GM04503 (cell line): ENCODE measurements at regions not wholly inside any gene's neighbourhood (a gene's known extent, or its start where the extent isn't known, plus 50 kb on each side); places are given as distances from the start of the nearest gene placed in this dataset.
"Not testable (repeated sequence)": the region's sequence is repeated elsewhere in the genome, so short reads cannot be mapped to it uniquely, and the experiment has no call there.

Experiments used
- DNase-seq: peaks from one replicate; pipeline ENCODE4 v3.0.0-alpha.2; 2012; ENCODE audit warnings: low read depth

- no peak for DNase-seq
Measured at GRCh38 chr16:61432421-61432820, 603.8 kb downstream of the CDH8 start.

GRCh38 chr16:61421111-61421510 is 615.1 kb downstream of the CDH8 start:
- DNase-seq: no peak

- DNase-seq: no peak
Measured at GRCh38 chr16:61419791-61420190, 616.4 kb downstream of the CDH8 start.

- DNase-seq: not testable (repeated sequence)
Measured at GRCh38 chr16:61418802-61419201, 617.4 kb downstream of the CDH8 start.

GRCh38 chr16:61415126-61415525 is 621.1 kb downstream of the CDH8 start:
- DNase-seq: no peak

- DNase-seq: no peak
Measured at GRCh38 chr16:61413021-61413420, 623.2 kb downstream of the CDH8 start.

GRCh38 chr16:61412562-61412961 is 623.7 kb downstream of the CDH8 start:
- no peak for DNase-seq

- DNase-seq: no peak
Measured at GRCh38 chr16:61409604-61410003, 626.6 kb downstream of the CDH8 start.

- no peak for DNase-seq
Measured at GRCh38 chr16:61403386-61403785, 632.9 kb downstream of the CDH8 start.

GRCh38 chr16:61391896-61392295 is 644.3 kb downstream of the CDH8 start:
- no peak for DNase-seq

- no peak for DNase-seq
Measured at GRCh38 chr16:61390965-61391637, 645.1 kb downstream of the CDH8 start.

- no peak for DNase-seq
Measured at GRCh38 chr16:61385392-61386071, 650.7 kb downstream of the CDH8 start.

- no peak for DNase-seq
Measured at GRCh38 chr16:61382435-61382834, 653.8 kb downstream of the CDH8 start.

- DNase-seq: no peak
Measured at GRCh38 chr16:61379311-61379710, 656.9 kb downstream of the CDH8 start.

GRCh38 chr16:61374071-61374470 is 662.2 kb downstream of the CDH8 start:
- no peak for DNase-seq

- DNase-seq: no peak
Measured at GRCh38 chr16:61371881-61372280, 664.4 kb downstream of the CDH8 start.

GRCh38 chr16:61371388-61371787 is 664.9 kb downstream of the CDH8 start:
- no peak for DNase-seq

- no peak for DNase-seq
Measured at GRCh38 chr16:61370564-61370963, 665.7 kb downstream of the CDH8 start.

- no peak for DNase-seq
Measured at GRCh38 chr16:61366006-61366405, 670.2 kb downstream of the CDH8 start.

GRCh38 chr16:61364990-61365389 is 671.2 kb downstream of the CDH8 start:
- DNase-seq: no peak

- no peak for DNase-seq
Measured at GRCh38 chr16:61362585-61362984, 673.7 kb downstream of the CDH8 start.

- no peak for DNase-seq
Measured at GRCh38 chr16:61344791-61345190, 691.4 kb downstream of the CDH8 start.

- DNase-seq: no peak
Measured at GRCh38 chr16:61332461-61332860, 703.8 kb downstream of the CDH8 start.

GRCh38 chr16:61324044-61324443 is 712.2 kb downstream of the CDH8 start:
- DNase-seq: no peak
